ENCODE measurements at regions not wholly inside any gene's neighbourhood (a gene's known extent, or its start where the extent isn't known, plus 50 kb on each side); places are given as distances from the start of the nearest gene placed in this dataset.

GRCh38 chr7:85564861-85565260 lies 378.0 kb upstream of the SEMA3D start:
- DNase-seq = no peak

- no peak for DNase-seq
Measured at GRCh38 chr7:85561706-85562105, 374.9 kb upstream of the SEMA3D start.

GRCh38 chr7:85554236-85555178 lies 367.7 kb upstream of the SEMA3D start:
- DNase-seq = peak; percentile 30

- DNase-seq = no peak
Measured at GRCh38 chr7:85535974-85536729, 349.3 kb upstream of the SEMA3D start.

GRCh38 chr7:85529831-85530230 lies 343.0 kb upstream of the SEMA3D start:
- DNase-seq = no peak

GRCh38 chr7:85529201-85529600 lies 342.3 kb upstream of the SEMA3D start:
- DNase-seq = no peak

- no peak for DNase-seq
Measured at GRCh38 chr7:85528581-85528980, 341.7 kb upstream of the SEMA3D start.

GRCh38 chr7:85525676-85526075 lies 338.8 kb upstream of the SEMA3D start:
- no peak for DNase-seq

GRCh38 chr7:85522070-85522469 lies 335.2 kb upstream of the SEMA3D start:
- DNase-seq = no peak

GRCh38 chr7:85521108-85521694 lies 334.3 kb upstream of the SEMA3D start:
- no peak for DNase-seq

GRCh38 chr7:85520175-85520574 lies 333.3 kb upstream of the SEMA3D start:
- DNase-seq = no peak

- no peak for DNase-seq
Measured at GRCh38 chr7:85516675-85517074, 329.8 kb upstream of the SEMA3D start.

- DNase-seq = no peak
Measured at GRCh38 chr7:85512790-85513189, 325.9 kb upstream of the SEMA3D start.

- no peak for DNase-seq
Measured at GRCh38 chr7:85510287-85510686, 323.4 kb upstream of the SEMA3D start.

- no peak for DNase-seq
Measured at GRCh38 chr7:85509476-85509875, 322.6 kb upstream of the SEMA3D start.

GRCh38 chr7:85508642-85509410 lies 322.0 kb upstream of the SEMA3D start:
- DNase-seq = no peak

- no peak for DNase-seq
Measured at GRCh38 chr7:85498031-85498430, 311.2 kb upstream of the SEMA3D start.

- DNase-seq = no peak
Measured at GRCh38 chr7:85489498-85489897, 302.6 kb upstream of the SEMA3D start.

GRCh38 chr7:85488406-85488805 lies 301.6 kb upstream of the SEMA3D start:
- DNase-seq = no peak

GRCh38 chr7:85483177-85483576 lies 296.3 kb upstream of the SEMA3D start:
- no peak for DNase-seq

GRCh38 chr7:85480666-85481065 lies 293.8 kb upstream of the SEMA3D start:
- DNase-seq = no peak

- DNase-seq = no peak
Measured at GRCh38 chr7:85479918-85480643, 293.2 kb upstream of the SEMA3D start.
